Brain microvascular endothelial cell (primary cell): ENCODE measurements at regions not wholly inside any gene's neighbourhood (a gene's known extent, or its start where the extent isn't known, plus 50 kb on each side); places are given as distances from the start of the nearest gene placed in this dataset.

Experiments used
- DNase-seq: peaks from one replicate; pipeline ENCODE4 v3.0.0-alpha.2; 2020
- H3K27ac ChIP-seq: fragments of 250-450 bp; sonication (Bioruptor Pico); 2 replicates; pipeline ENCODE4 v1.5.1; 2020; ENCODE audit warnings: mild to moderate bottlenecking, moderate library complexity
- H3K27me3 ChIP-seq: fragments of 250-450 bp; sonication (Bioruptor Pico); replicated peaks from 2 replicates; pipeline ENCODE4 v1.5.1; 2020; ENCODE audit warnings: mild to moderate bottlenecking
- H3K36me3 ChIP-seq: fragments of 250-450 bp; sonication (Bioruptor Pico); replicated peaks from 2 replicates; pipeline ENCODE4 v1.5.1; 2020; ENCODE audit warnings: mild to moderate bottlenecking
- H3K4me3 ChIP-seq: 2 replicates; pipeline ENCODE4 v1.5.1; 2011; ENCODE audit warnings: low read depth, mild to moderate bottlenecking, control low read depth, low read length, moderate library complexity
- CTCF ChIP-seq: IDR thresholded peaks from 2 replicates; pipeline ENCODE4 v1.5.1; 2011; ENCODE audit warnings: low read depth, mild to moderate bottlenecking, moderate library complexity, low read length, control low read depth, inconsistent platforms; ENCODE audit errors: missing control alignments
- in situ Hi-C: cut with HindIII; loops from 2 replicates; pipeline ENCODE4 v1.10.0; 2017; ENCODE audit warnings: low sequenced_read_pairs, low pct_ligation_motif_present

- TF ChIP-seq CTCF, result no peak
- Histone ChIP-seq H3K27ac (no peak overlapping the region), H3K4me3 (no peak overlapping the region), H3K36me3 (no peaks in the 10 kb centered on the region), H3K27me3 (no peaks in the 10 kb centered on the region)
- no peak for DNase-seq
- in situ Hi-C loops, result no loop called here
These were observed 50.3 kb upstream of the TRIB2 start for GRCh38 chr2:12666445-12666844.
